Keratinocyte (primary cell): ENCODE measurements at regions not wholly inside any gene's neighbourhood (a gene's known extent, or its start where the extent isn't known, plus 50 kb on each side); places are given as distances from the start of the nearest gene placed in this dataset.

ENCODE experiments used
- DNase-seq: peaks from one replicate; pipeline ENCODE4 v3.0.0-alpha.2; 2011; ENCODE audit warnings: low read depth, missing footprints, low spot score
- FAIRE-seq: peaks from 2 replicates; lab custom pipeline; 2011; peaks lifted over from hg19 to GRCh38; lab: Jason Lieb, UNC
- H2AFZ ChIP-seq: 2 replicates; pipeline ENCODE4 v1.6.0; 2012; ENCODE audit warnings: low read length, control low read depth, inconsistent platforms; ENCODE audit not compliant: control insufficient read depth
- H3K27ac ChIP-seq: 2 replicates; pipeline ENCODE4 v1.5.1; 2011; ENCODE audit warnings: low read length; ENCODE audit not compliant: control insufficient read depth, insufficient read depth
- H3K27me3 ChIP-seq: 3 replicates; pipeline ENCODE4 v1.6.0; 2011; ENCODE audit warnings: low read length; ENCODE audit not compliant: control insufficient read depth, insufficient read depth; ENCODE audit errors: extremely low read depth
- H3K36me3 ChIP-seq, 2 experiments: 2 replicates in 1 of 2; 3 replicates in 1 of 2; pipeline ENCODE4 v1.5.1; 2011; ENCODE audit warnings: low read length in 2 of 2, mild to moderate bottlenecking in 1 of 2; ENCODE audit not compliant: control insufficient read depth in 2 of 2, insufficient read depth in 2 of 2; ENCODE audit errors: extremely low read depth in 1 of 2
- H3K4me1 ChIP-seq: 3 replicates; pipeline ENCODE4 v1.5.1; 2011; ENCODE audit warnings: low read length; ENCODE audit not compliant: control insufficient read depth, insufficient read depth; ENCODE audit errors: extremely low read depth
- H3K4me2 ChIP-seq: 3 replicates; pipeline ENCODE4 v1.6.0; 2011; ENCODE audit warnings: low read depth, low read length; ENCODE audit not compliant: control insufficient read depth, insufficient read depth; ENCODE audit errors: extremely low read depth
- H3K4me3 ChIP-seq, 3 experiments: fragments of 200-600 bp in 1 of 3; sonication (generic) in 1 of 3; 2 replicates in 2 of 3; 3 replicates in 1 of 3; pipeline ENCODE4 v1.5.1; 2011 to 2016; ENCODE audit warnings: low read length in 3 of 3, mild to moderate bottlenecking in 3 of 3, control low read depth in 2 of 3, inconsistent platforms in 1 of 3, low read depth in 1 of 3, mixed read lengths in 1 of 3, mixed run types in 1 of 3, moderate library complexity in 1 of 3; ENCODE audit not compliant: control insufficient read depth in 2 of 3, insufficient read depth in 2 of 3; ENCODE audit errors: extremely low read depth in 1 of 3
- H3K79me2 ChIP-seq: 2 replicates; pipeline ENCODE4 v1.6.0; 2012; ENCODE audit warnings: low read length; ENCODE audit not compliant: control insufficient read depth, insufficient read depth
- H3K9ac ChIP-seq: 3 replicates; pipeline ENCODE4 v1.6.0; 2011; ENCODE audit warnings: low read length; ENCODE audit not compliant: control insufficient read depth, insufficient read depth; ENCODE audit errors: extremely low read depth
- H3K9me1 ChIP-seq: 3 replicates; pipeline ENCODE4 v1.6.0; 2011; ENCODE audit warnings: low read length; ENCODE audit not compliant: control insufficient read depth, insufficient read depth; ENCODE audit errors: extremely low read depth
- H3K9me3 ChIP-seq: 2 replicates; pipeline ENCODE4 v1.5.1; 2012; ENCODE audit warnings: low read depth, low read length; ENCODE audit not compliant: control insufficient read depth
- H4K20me1 ChIP-seq: 3 replicates; pipeline ENCODE4 v1.6.0; 2011; ENCODE audit warnings: low read length; ENCODE audit not compliant: control insufficient read depth, insufficient read depth; ENCODE audit errors: extremely low read depth
- EZH2 ChIP-seq: IDR thresholded peaks from one replicate; pipeline ENCODE4 v1.6.1; 2012; ENCODE audit warnings: inconsistent platforms, mild to moderate bottlenecking, low read length, moderate library complexity
- dilution Hi-C: fragments of 300-500 bp; cut with MboI; formaldehyde crosslinking; loops from one replicate; pipeline ENCODE4 v1.7.0; 2020; ENCODE audit warnings: low sequenced_read_pairs; ENCODE audit not compliant: extremely low pct_ligation_motif_present
- TF ChIP-seq, protein P1 (sequence below), 3 experiments: IDR thresholded peaks in 1 of 3; conservative IDR thresholded peaks in 1 of 3; optimal IDR thresholded peaks in 1 of 3; 2 replicates in 2 of 3; 3 replicates in 1 of 3; pipeline versions ENCODE3 to v1.5.1; 2011; ENCODE audit warnings: low read length in 3 of 3, mild to moderate bottlenecking in 3 of 3, moderate library complexity in 2 of 3, control low read depth in 1 of 3, inconsistent platforms in 1 of 3; ENCODE audit not compliant: insufficient read depth in 2 of 3; ENCODE audit errors: extremely low read depth in 1 of 3

- H3K4me3 ChIP-seq = no peak overlapping the region
- H3K4me2 ChIP-seq = no peak overlapping the region
- dilution Hi-C loops = no loop called here
- no peak overlapping the region for H3K9ac ChIP-seq
- DNase-seq (no peak), FAIRE-seq (no peak)
- no peaks in the 10 kb centered on the region for H3K79me2 ChIP-seq
- TF ChIP-seq, protein P1, sequence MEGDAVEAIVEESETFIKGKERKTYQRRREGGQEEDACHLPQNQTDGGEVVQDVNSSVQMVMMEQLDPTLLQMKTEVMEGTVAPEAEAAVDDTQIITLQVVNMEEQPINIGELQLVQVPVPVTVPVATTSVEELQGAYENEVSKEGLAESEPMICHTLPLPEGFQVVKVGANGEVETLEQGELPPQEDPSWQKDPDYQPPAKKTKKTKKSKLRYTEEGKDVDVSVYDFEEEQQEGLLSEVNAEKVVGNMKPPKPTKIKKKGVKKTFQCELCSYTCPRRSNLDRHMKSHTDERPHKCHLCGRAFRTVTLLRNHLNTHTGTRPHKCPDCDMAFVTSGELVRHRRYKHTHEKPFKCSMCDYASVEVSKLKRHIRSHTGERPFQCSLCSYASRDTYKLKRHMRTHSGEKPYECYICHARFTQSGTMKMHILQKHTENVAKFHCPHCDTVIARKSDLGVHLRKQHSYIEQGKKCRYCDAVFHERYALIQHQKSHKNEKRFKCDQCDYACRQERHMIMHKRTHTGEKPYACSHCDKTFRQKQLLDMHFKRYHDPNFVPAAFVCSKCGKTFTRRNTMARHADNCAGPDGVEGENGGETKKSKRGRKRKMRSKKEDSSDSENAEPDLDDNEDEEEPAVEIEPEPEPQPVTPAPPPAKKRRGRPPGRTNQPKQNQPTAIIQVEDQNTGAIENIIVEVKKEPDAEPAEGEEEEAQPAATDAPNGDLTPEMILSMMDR (optimal IDR thresholded peaks at IDR 0.05 in 1 of 3, IDR thresholded peaks at IDR 0.05 in 1 of 3, conservative IDR thresholded peaks at IDR 0.05 in 1 of 3; ENCODE audit: extremely low read depth in 1 of 3, insufficient read depth in 2 of 3, low read length in 3 of 3) = no peak
- no peak overlapping the region for H2AFZ ChIP-seq
- H3K9me3 ChIP-seq = no peaks in the 10 kb centered on the region
- no peaks in the 10 kb centered on the region for H3K9me1 ChIP-seq
- no peaks in the 10 kb centered on the region for H3K36me3 ChIP-seq
- no peaks in the 10 kb centered on the region for H3K27me3 ChIP-seq
- peaks cover 13% of the 10 kb centered on the region for H3K4me1 ChIP-seq
- no peaks in the 10 kb centered on the region for H4K20me1 ChIP-seq
- H3K27ac ChIP-seq = peak overlapping the region; percentile 76
Measured at GRCh38 chr6:14448246-14448645, 330.7 kb downstream of the CD83 start.

GRCh38 chr6:14450133-14450504 is 332.5 kb downstream of the CD83 start:
- H3K9ac ChIP-seq = no peak overlapping the region
- H3K36me3 ChIP-seq = no peaks in the 10 kb centered on the region
- DNase-seq (no peak), FAIRE-seq (no peak)
- no peaks in the 10 kb centered on the region for H3K27me3 ChIP-seq
- no peak for TF ChIP-seq EZH2
- TF ChIP-seq, protein P1 (optimal IDR thresholded peaks at IDR 0.05 in 1 of 3, IDR thresholded peaks at IDR 0.05 in 1 of 3, conservative IDR thresholded peaks at IDR 0.05 in 1 of 3; ENCODE audit: extremely low read depth in 1 of 3, insufficient read depth in 2 of 3, low read length in 3 of 3) = no peak
- H3K9me1 ChIP-seq = no peaks in the 10 kb centered on the region
- H3K4me3 ChIP-seq = no peak overlapping the region
- H2AFZ ChIP-seq = no peak overlapping the region
- dilution Hi-C loops = no loop called here
- no peak overlapping the region for H3K27ac ChIP-seq
- H3K4me2 ChIP-seq = no peak overlapping the region
- no peaks in the 10 kb centered on the region for H4K20me1 ChIP-seq
- H3K9me3 ChIP-seq = no peaks in the 10 kb centered on the region
- H3K4me1 ChIP-seq = peaks cover 19% of the 10 kb centered on the region
- H3K79me2 ChIP-seq = no peaks in the 10 kb centered on the region
